ENCODE measurements at regions not wholly inside any gene's neighbourhood (a gene's known extent, or its start where the extent isn't known, plus 50 kb on each side); places are given as distances from the start of the nearest gene placed in this dataset.

GRCh38 chr18:41131050-41131449 lies 824.0 kb upstream of the PIK3C3 start:
- no peak for TF ChIP-seq POLR2AphosphoS5 (IDR thresholded peaks at IDR 0.05; ENCODE audit: low read depth, low read length)
- TF ChIP-seq FOXP2 (optimal IDR thresholded peaks at IDR 0.05; ENCODE audit: borderline replicate concordance, extremely low read depth, extremely low read length, insufficient read depth) = no peak
- TF ChIP-seq REST (IDR thresholded peaks at IDR 0.05; ENCODE audit: insufficient read depth in 1 of 2, low read depth in 2 of 2, low read length in 2 of 2) = no peak
- TF ChIP-seq SIN3A (IDR thresholded peaks at IDR 0.05; ENCODE audit: borderline replicate concordance, insufficient read depth, low read length) = no peak
- TF ChIP-seq TAF1 (IDR thresholded peaks at IDR 0.05; ENCODE audit: borderline replicate concordance, insufficient read depth, low read length) = no peak

DNA sequence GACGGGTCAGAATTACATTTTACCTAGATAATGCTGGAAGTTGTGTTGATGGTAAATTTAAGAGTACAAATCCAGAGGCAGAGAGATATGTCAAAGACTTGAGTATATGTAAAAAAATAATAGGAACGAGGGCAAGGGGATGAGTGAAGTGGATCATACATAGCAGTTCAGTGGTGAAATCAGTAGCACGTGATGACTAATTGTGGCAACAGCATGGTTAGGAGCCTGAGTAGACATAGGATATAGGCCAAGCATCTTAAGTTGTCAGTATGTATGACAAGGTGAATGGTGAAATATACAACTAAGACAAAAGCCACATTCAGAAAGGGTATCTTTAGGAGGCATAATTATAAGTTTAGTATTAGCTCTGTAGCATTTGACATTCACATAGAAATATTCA lies 826.5 kb upstream of the PIK3C3 start:
- no peak for TF ChIP-seq SIN3A (IDR thresholded peaks at IDR 0.05; ENCODE audit: borderline replicate concordance, insufficient read depth, low read length)
- no peak for TF ChIP-seq POLR2AphosphoS5 (IDR thresholded peaks at IDR 0.05; ENCODE audit: low read depth, low read length)
- TF ChIP-seq REST (IDR thresholded peaks at IDR 0.05; ENCODE audit: insufficient read depth in 1 of 2, low read depth in 2 of 2, low read length in 2 of 2) = no peak
- TF ChIP-seq FOXP2 (optimal IDR thresholded peaks at IDR 0.05; ENCODE audit: borderline replicate concordance, extremely low read depth, extremely low read length, insufficient read depth) = no peak
- no peak for TF ChIP-seq TAF1 (IDR thresholded peaks at IDR 0.05; ENCODE audit: borderline replicate concordance, insufficient read depth, low read length)

GRCh38 chr18:41128126-41128525 lies 826.9 kb upstream of the PIK3C3 start:
- TF ChIP-seq POLR2AphosphoS5 (IDR thresholded peaks at IDR 0.05; ENCODE audit: low read depth, low read length) = no peak
- TF ChIP-seq SIN3A (IDR thresholded peaks at IDR 0.05; ENCODE audit: borderline replicate concordance, insufficient read depth, low read length) = no peak
- no peak for TF ChIP-seq REST (IDR thresholded peaks at IDR 0.05; ENCODE audit: insufficient read depth in 1 of 2, low read depth in 2 of 2, low read length in 2 of 2)
- no peak for TF ChIP-seq FOXP2 (optimal IDR thresholded peaks at IDR 0.05; ENCODE audit: borderline replicate concordance, extremely low read depth, extremely low read length, insufficient read depth)
- TF ChIP-seq TAF1 (IDR thresholded peaks at IDR 0.05; ENCODE audit: borderline replicate concordance, insufficient read depth, low read length) = no peak

DNA sequence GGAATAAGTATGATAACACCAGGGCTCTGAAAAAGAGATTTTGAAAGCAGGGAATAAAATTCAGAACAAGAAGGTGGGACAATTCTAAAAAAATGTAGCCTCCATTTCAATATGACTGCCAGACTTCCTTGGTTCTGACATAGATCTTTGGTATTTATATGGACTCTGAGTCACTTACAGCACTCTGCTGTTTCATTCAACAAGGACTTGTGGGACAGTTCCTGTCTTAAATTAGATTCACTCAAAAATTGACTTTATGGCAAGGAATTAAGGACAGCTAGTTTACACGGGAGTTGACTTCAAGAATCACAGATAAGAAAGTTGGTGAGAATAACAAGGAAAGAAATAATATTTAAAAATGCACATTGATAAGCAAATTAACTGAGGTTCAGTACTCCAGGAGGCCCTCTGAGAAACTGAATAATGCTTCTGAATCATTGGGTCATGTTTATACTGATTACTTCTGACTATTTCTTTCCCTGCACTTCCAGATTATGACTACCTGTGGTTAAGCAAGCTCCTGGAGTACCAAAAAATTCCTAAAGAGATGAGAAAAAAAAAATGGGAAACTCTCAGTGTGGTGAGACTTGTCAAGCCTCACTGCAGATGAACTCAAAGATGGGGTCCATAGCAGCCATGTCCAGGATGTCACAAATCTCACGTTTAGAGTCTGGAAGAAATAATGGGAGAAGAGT lies 828.3 kb upstream of the PIK3C3 start:
- no peak for TF ChIP-seq TAF1 (IDR thresholded peaks at IDR 0.05; ENCODE audit: borderline replicate concordance, insufficient read depth, low read length)
- no peak for TF ChIP-seq SIN3A (IDR thresholded peaks at IDR 0.05; ENCODE audit: borderline replicate concordance, insufficient read depth, low read length)
- TF ChIP-seq POLR2AphosphoS5 (IDR thresholded peaks at IDR 0.05; ENCODE audit: low read depth, low read length) = no peak
- no peak for TF ChIP-seq FOXP2 (optimal IDR thresholded peaks at IDR 0.05; ENCODE audit: borderline replicate concordance, extremely low read depth, extremely low read length, insufficient read depth)
- TF ChIP-seq REST (IDR thresholded peaks at IDR 0.05; ENCODE audit: insufficient read depth in 1 of 2, low read depth in 2 of 2, low read length in 2 of 2) = no peak

Measured in PFSK-1 (cell line).